Activated T-cell treated with anti-CD3 and anti-CD28 coated beads, Interleukin-2, amount 50 U/mL, for 72 hours (primary cell): ENCODE measurements at regions not wholly inside any gene's neighbourhood (a gene's known extent, or its start where the extent isn't known, plus 50 kb on each side); places are given as distances from the start of the nearest gene placed in this dataset.

Source experiments
- ATAC-seq, 2 donors: fragments of 150-1000 bp; cut with Tn5 transposase; replicated peaks in 1 of 2; 2 replicates each; pipeline ENCODE4 v1.10.0; 2021; ENCODE audit warnings: moderate library complexity in 2 of 2, mild to moderate bottlenecking in 1 of 2
- DNase-seq, 2 donors: peaks; one replicate each; pipeline ENCODE4 v3.0.0; 2021 to 2022; ENCODE audit warnings: mixed read lengths in 1 of 2
- H3K27ac Mint-ChIP-seq: one replicate; pipeline ENCODE4 v1.8.0; 2022; ENCODE audit warnings: mild to moderate bottlenecking, moderate library complexity, mixed read lengths
- H3K27me3 Mint-ChIP-seq: one replicate; pipeline ENCODE4 v1.8.0; 2022; ENCODE audit warnings: low read depth, mixed read lengths
- H3K36me3 Mint-ChIP-seq, 2 donors: one replicate each; pipeline ENCODE4 v1.8.0; 2022; ENCODE audit warnings: mixed read lengths in 2 of 2, mild to moderate bottlenecking in 1 of 2; ENCODE audit not compliant: insufficient read depth in 2 of 2
- H3K4me1 Mint-ChIP-seq: one replicate; pipeline ENCODE4 v1.8.0; 2022; ENCODE audit warnings: low read depth, mixed read lengths
- H3K4me3 Mint-ChIP-seq, 2 donors: one replicate each; pipeline ENCODE4 v1.8.0; 2022; ENCODE audit warnings: mild to moderate bottlenecking in 2 of 2, mixed read lengths in 2 of 2, moderate library complexity in 2 of 2
- H3K9me3 Mint-ChIP-seq, 2 donors: one replicate each; pipeline ENCODE4 v1.8.0; 2022; ENCODE audit warnings: mixed read lengths in 2 of 2

DNA sequence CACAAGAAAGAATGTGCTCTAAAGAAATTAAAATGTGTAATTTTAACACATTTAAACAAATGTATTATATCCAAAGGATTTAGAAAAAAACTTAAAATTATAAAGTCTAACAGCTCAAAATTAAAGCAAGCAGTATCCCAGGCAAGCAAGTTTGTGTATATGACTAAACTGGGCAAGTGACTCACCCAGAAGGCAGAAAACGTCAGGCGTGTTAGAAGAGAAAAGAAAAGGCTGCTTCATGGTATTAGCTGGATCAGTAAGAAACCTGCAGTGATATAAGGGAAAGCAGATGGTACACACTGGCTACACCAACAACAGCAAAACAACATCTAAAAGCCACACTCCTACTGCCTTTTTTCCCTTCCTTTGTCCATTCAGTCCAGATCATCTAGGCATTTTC lies 250.6 kb upstream of the NDST3 start:
- DNase-seq (no peak), ATAC-seq (no peak)
- H3K4me1 Mint-ChIP-seq, result no peaks in the 10 kb centered on the region
- peaks cover 2 to 3% of the 10 kb centered on the region in 2 donors for H3K9me3 Mint-ChIP-seq
- no peaks in the 10 kb centered on the region for H3K27me3 Mint-ChIP-seq
- H3K36me3 Mint-ChIP-seq, result no peaks in the 10 kb centered on the region
- no peak overlapping the region for H3K4me3 Mint-ChIP-seq
- H3K27ac Mint-ChIP-seq, result no peak overlapping the region

DNA sequence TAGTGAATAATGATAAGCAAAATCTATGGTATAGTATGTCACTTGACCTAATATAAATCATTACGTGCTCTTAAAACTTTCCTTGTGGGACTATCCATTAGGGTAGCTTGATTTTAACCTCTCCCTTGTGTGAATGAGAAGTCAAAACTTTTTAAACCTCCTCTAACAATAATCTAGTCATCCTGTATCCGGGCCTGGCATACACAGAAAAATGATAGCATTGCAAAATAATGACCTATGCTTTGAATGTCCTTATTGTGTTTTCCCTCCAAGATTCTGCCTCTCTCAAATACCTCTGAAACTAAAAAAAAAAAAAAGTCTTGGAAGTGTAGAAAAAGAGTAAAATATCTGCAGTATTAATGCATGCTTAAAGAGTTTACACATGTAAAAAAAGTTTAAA lies 250.0 kb upstream of the NDST3 start:
- no peak for ATAC-seq
- no peak for DNase-seq
- Mint-ChIP-seq H3K27me3 (no peaks in the 10 kb centered on the region), H3K27ac (no peak overlapping the region), H3K4me3 (no peak overlapping the region), H3K9me3 (peaks cover 2 to 3% of the 10 kb centered on the region in 2 donors), H3K4me1 (no peaks in the 10 kb centered on the region), H3K36me3 (no peaks in the 10 kb centered on the region)

DNA sequence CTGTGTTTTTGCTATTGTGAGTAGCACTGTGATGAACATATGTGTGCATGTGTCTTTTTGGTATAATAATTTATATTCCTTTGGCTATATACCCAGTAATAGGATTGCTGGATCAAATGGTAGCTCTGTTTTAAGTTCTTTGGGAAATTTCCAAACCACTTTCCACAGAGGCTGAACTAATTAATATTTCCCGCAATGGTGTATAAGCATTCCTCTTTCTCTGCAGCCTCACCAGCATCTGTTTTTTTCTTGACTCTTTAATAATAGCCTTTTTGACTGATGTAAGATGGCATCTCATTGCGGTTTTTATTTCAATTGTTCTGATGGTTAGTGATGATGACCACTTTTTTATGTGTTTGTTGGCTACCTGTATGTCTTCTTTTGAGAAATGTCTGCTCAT lies 247.7 kb upstream of the NDST3 start:
- ATAC-seq (no peak), DNase-seq (no peak)
- peaks cover 3 to 5% of the 10 kb centered on the region in 2 donors for H3K9me3 Mint-ChIP-seq
- H3K36me3 Mint-ChIP-seq, result no peaks in the 10 kb centered on the region
- no peak overlapping the region for H3K4me3 Mint-ChIP-seq
- no peak overlapping the region for H3K27ac Mint-ChIP-seq
- H3K4me1 Mint-ChIP-seq, result no peaks in the 10 kb centered on the region
- no peaks in the 10 kb centered on the region for H3K27me3 Mint-ChIP-seq

DNA sequence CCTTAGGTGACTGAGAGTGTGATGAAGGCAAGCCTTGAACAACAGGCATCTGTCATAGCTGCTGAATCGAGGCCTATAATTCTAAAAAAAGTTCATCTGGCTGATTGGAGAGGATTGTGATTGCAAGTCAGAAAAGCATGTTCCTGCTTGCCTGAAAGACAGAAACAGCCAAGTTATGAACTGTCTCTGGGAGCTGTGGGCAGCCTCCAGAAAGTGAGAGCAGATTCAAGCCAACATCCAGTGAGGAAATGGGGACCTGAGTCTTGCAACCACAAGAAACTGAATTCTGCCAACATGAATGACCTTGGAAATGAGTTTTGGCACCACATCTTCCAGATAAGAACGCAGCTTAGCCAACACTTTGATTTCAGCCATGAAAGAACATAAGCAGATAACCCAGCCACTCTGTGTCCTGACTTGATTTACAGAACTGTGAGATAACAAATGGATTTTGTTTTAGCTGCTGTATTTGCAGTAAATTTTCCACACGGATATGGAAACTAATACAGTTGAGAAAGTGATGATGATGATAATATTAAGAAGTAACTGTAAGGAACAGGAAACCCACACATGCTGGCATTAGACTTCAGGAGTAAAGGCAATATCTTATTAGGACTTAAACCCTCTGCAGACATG lies 240.3 kb upstream of the NDST3 start:
- peaks cover 0 to 3% of the 10 kb centered on the region in 2 donors for H3K9me3 Mint-ChIP-seq
- DNase-seq, result no peak
- no peak overlapping the region for H3K4me3 Mint-ChIP-seq
- no peak overlapping the region for H3K27ac Mint-ChIP-seq
- no peaks in the 10 kb centered on the region for H3K27me3 Mint-ChIP-seq
- no peak for ATAC-seq
- H3K36me3 Mint-ChIP-seq, result no peaks in the 10 kb centered on the region
- no peaks in the 10 kb centered on the region for H3K4me1 Mint-ChIP-seq

DNA sequence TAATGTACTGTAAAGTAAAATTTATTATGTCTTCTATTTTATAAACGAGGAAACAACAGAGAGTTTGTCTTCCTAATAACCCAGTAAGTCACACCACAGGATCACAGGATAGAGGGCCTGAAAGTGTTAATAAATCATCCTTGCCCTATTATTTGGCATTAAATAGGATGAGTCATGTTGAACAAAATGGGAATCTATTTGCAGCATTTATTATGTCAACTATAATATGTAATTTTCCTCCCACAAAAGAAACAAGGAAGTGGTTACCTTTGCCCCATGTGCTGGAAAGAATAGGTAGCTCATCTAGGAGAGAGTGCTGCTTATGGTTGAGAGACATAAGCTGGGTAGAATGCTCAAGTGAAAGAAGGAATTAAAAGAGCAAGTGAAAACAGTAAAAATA lies 237.6 kb upstream of the NDST3 start:
- DNase-seq, result no peak
- Mint-ChIP-seq H3K27me3 (no peaks in the 10 kb centered on the region), H3K9me3 (no peaks in the 10 kb centered on the region), H3K27ac (no peak overlapping the region), H3K4me1 (no peaks in the 10 kb centered on the region), H3K4me3 (no peak overlapping the region), H3K36me3 (no peaks in the 10 kb centered on the region)
- ATAC-seq, result no peak

DNA sequence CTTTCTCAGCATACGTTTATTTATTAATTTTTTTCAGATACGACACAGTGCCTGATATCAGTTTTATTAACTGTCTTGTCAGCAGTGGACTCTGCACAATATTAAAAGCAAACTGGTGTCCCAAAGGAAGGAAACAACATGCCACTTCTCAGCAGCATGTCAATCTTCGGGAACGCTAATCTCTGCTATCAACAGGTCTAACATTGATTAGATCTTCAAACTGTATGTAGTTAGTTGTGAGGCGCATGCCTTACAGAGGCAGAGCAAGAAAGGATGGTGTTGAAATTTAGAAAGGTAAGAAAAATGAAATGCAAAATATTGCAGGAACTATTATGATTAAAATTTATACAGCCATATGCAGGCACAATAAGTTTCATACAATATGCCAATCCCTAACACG lies 233.7 kb upstream of the NDST3 start:
- H3K4me3 Mint-ChIP-seq, result no peak overlapping the region
- no peaks in the 10 kb centered on the region for H3K4me1 Mint-ChIP-seq
- no peaks in the 10 kb centered on the region for H3K36me3 Mint-ChIP-seq
- DNase-seq (no peak), ATAC-seq (no peak)
- H3K9me3 Mint-ChIP-seq, result peaks cover 0 to 2% of the 10 kb centered on the region in 2 donors
- no peak overlapping the region for H3K27ac Mint-ChIP-seq
- no peaks in the 10 kb centered on the region for H3K27me3 Mint-ChIP-seq

DNA sequence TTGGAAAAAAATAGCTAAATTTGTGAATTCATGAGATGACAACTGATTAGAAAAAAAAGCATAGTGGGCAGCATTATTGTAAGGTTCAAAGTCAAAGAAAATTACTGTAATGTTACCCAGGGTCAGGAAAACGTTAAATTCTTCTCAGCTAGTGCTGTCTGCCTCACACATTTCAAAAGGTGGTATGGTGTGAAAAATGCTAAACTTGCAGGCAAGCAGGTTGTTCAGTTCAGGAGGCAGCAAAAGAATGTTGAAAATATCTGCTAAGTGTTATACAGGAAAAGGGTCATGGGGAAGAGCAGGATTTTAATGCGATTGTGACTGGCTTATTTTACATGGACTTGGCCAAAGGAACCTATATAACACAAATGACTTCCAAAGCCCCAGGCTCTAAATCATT lies 232.5 kb upstream of the NDST3 start:
- Mint-ChIP-seq H3K27ac (no peak overlapping the region), H3K4me1 (no peaks in the 10 kb centered on the region), H3K27me3 (no peaks in the 10 kb centered on the region), H3K36me3 (no peaks in the 10 kb centered on the region), H3K9me3 (peaks cover 0 to 2% of the 10 kb centered on the region in 2 donors), H3K4me3 (no peak overlapping the region)
- ATAC-seq, result no peak
- no peak for DNase-seq

DNA sequence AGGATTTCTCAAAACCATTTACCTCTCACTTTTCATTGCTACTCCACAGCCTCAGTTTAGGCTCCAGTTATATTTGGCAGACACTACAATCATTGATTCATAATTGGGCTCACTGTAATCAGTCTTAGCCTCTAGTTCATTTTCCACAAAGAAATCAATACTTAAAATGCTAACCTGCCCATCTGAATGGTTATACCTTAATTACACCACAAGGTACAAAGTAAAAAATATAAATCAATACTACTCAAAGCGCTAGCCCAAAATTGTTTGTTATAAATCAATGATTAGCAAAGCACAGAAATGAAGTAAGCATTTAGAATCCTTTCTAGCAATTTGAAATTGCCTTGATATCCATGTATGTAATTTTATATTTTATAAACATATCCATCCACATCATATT lies 222.6 kb upstream of the NDST3 start:
- DNase-seq, result no peak
- H3K4me1 Mint-ChIP-seq, result no peaks in the 10 kb centered on the region
- no peak for ATAC-seq
- no peaks in the 10 kb centered on the region for H3K9me3 Mint-ChIP-seq
- no peaks in the 10 kb centered on the region for H3K36me3 Mint-ChIP-seq
- no peak overlapping the region for H3K4me3 Mint-ChIP-seq
- H3K27me3 Mint-ChIP-seq, result no peaks in the 10 kb centered on the region
- H3K27ac Mint-ChIP-seq, result no peak overlapping the region

DNA sequence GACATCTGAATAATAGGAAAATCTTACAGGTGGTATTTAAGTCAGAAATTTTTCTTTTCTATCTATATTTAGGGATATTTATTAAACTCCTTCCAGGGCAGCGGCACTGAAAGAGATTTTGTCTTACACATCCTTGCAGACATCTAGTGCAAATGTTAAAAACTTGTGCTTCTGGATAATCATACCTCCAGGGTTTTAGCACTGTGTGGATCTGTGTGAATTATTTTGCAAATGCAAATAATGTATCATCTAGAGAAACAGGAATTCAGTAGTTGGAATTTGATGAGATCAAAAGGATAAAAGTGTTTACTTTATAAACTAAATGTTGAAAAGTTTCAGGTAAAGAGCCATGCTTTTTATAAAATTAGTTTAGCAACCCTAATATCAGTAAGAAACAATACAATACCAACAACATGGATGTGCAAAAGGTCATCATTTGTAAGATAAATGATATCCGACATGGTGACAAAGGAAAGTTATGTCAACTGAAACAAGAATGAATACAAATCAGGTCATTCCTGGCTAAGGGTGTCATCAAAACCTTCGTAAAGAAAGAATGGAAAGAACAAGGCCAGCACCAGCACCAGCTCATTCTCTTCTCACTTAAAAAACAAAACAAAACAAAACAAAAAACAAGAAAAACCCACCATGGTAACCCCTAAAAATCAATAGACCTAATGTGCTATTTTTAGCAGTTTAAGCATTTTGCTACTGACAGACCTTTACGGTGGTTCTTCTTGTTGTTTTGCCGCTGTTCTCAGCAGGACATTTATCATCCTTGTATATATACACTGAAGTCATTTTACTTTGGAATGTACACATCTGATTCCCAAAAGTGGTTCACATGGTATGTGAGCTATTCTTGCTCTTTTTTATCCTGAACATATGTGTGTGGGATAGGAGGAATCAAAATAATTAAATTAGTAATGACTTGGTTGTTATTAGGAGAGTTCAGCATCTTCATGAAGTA lies 219.7 kb upstream of the NDST3 start:
- Mint-ChIP-seq H3K36me3 (no peaks in the 10 kb centered on the region), H3K4me1 (no peaks in the 10 kb centered on the region), H3K27ac (no peak overlapping the region), H3K9me3 (peaks cover 0 to 3% of the 10 kb centered on the region in 2 donors), H3K4me3 (no peak overlapping the region), H3K27me3 (no peaks in the 10 kb centered on the region)
- DNase-seq (no peak), ATAC-seq (no peak)

DNA sequence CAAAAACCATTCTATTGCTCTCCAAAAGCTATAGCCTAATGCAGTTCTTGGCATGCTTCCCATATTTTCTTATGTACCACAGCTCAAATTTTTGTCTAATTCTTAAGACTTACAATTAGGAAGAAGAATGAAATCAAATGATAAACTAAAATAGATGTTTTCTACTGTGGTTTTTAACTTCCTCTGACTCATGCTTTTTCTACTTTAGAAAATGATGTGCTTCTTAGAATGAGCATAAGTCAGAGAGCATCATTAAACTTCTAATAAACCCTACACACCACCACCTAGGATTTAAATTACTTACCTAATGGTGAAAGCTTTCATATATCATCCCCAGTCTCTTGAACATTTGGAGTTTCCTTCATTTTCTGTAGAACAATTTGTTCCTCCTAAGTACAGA lies 217.0 kb upstream of the NDST3 start:
- Mint-ChIP-seq H3K27ac (no peak overlapping the region), H3K9me3 (peaks cover 0 to 3% of the 10 kb centered on the region in 2 donors), H3K36me3 (no peaks in the 10 kb centered on the region), H3K4me1 (no peaks in the 10 kb centered on the region), H3K4me3 (no peak overlapping the region), H3K27me3 (no peaks in the 10 kb centered on the region)
- DNase-seq (no peak), ATAC-seq (no peak)

DNA sequence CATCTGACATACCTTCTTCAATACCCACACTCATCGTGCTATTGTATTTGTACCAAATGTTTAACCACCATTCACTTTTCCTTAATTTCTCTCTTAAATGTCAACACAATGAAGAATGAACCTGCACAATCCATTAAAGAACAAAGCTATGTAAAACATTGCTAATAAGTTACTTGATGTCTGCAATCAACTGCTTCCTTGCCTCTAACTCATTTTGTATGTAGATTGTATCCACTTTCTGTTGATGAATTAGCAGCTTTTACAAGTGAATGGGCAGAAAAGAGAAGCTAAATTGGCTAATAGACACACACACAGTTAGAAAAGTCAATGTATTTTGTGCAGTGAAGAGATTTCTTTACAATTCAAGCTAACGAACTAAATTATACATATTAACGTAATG lies 212.5 kb upstream of the NDST3 start:
- Mint-ChIP-seq H3K27me3 (no peaks in the 10 kb centered on the region), H3K27ac (no peak overlapping the region), H3K4me3 (no peak overlapping the region), H3K4me1 (no peaks in the 10 kb centered on the region), H3K36me3 (no peaks in the 10 kb centered on the region), H3K9me3 (peaks cover 3% of the 10 kb centered on the region in 2 donors)
- no peak for ATAC-seq
- no peak for DNase-seq

DNA sequence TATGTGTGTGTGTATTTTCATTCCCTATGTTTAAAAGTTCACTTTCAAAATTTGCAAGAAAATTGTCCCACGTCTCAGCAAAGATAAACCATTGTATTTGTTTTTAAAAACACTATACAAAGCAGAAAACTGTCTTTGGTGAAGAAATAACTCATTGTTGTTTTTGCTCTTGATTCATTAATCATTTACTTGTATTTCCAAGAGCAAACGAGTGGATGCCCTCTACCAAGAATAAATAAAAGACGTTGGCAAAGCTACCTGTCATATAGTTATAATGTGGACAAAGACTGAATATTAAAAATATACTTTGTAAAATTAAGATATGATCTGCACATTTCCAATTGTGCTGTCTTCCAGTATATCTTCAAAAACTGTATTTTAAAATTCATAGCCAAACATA lies 210.9 kb upstream of the NDST3 start:
- DNase-seq (no peak), ATAC-seq (no peak)
- no peaks in the 10 kb centered on the region for H3K27me3 Mint-ChIP-seq
- no peaks in the 10 kb centered on the region for H3K4me1 Mint-ChIP-seq
- H3K4me3 Mint-ChIP-seq, result no peak overlapping the region
- H3K36me3 Mint-ChIP-seq, result no peaks in the 10 kb centered on the region
- no peak overlapping the region for H3K27ac Mint-ChIP-seq
- peaks cover 3 to 5% of the 10 kb centered on the region in 2 donors for H3K9me3 Mint-ChIP-seq

DNA sequence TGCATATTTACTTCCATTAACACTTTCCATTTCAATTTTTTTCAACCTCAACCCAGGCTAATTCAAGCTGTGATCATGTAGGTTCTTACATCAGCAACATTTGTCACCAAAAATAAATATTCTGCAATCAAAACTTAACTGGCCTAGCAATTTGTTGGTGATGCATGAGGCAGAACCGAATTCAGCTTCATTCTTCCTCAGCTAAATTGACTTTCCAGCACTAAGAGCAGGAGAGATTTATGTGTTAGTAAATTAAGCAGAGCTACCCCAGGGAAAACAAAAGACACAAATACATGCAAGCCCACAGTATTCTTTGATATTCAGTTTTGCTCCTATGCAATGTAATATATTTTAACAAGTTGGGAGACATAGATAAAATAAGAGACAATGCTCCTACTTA lies 208.7 kb upstream of the NDST3 start:
- Mint-ChIP-seq H3K27ac (no peak overlapping the region), H3K27me3 (no peaks in the 10 kb centered on the region), H3K36me3 (no peaks in the 10 kb centered on the region), H3K4me1 (no peaks in the 10 kb centered on the region), H3K9me3 (peaks cover 0 to 5% of the 10 kb centered on the region in 2 donors), H3K4me3 (no peak overlapping the region)
- DNase-seq (no peak), ATAC-seq (no peak)
